Endodermal cell (in vitro differentiated cells): ENCODE measurements at regions not wholly inside any gene's neighbourhood (a gene's known extent, or its start where the extent isn't known, plus 50 kb on each side); places are given as distances from the start of the nearest gene placed in this dataset.

Experiments used
- DNase-seq: peaks from one replicate; pipeline ENCODE4 v3.0.0-alpha.2; 2017
- H3K27ac ChIP-seq: 2 replicates; pipeline ENCODE4 v1.5.1; 2013; ENCODE audit warnings: mild to moderate bottlenecking, low read depth, low read length, moderate library complexity
- H3K27me3 ChIP-seq: 2 replicates; pipeline ENCODE4 v1.6.1; 2013; ENCODE audit warnings: mild to moderate bottlenecking, low read length, moderate library complexity; ENCODE audit not compliant: insufficient read depth, control insufficient read depth, poor library complexity, severe bottlenecking
- H3K36me3 ChIP-seq: 2 replicates; pipeline ENCODE4 v1.7.0; 2013; ENCODE audit warnings: mild to moderate bottlenecking, low read length, moderate library complexity; ENCODE audit not compliant: control insufficient read depth, insufficient read depth
- H3K4me1 ChIP-seq: one replicate; pipeline ENCODE4 v1.7.0; 2013; ENCODE audit warnings: low read length; ENCODE audit not compliant: control insufficient read depth, insufficient read depth
- H3K4me3 ChIP-seq: 2 replicates; pipeline ENCODE4 v1.5.1; 2013; ENCODE audit warnings: mild to moderate bottlenecking, low read length, moderate library complexity
- H3K9ac ChIP-seq: 2 replicates; pipeline ENCODE4 v1.6.1; 2013; ENCODE audit warnings: mild to moderate bottlenecking, low read length, moderate library complexity; ENCODE audit not compliant: poor library complexity, severe bottlenecking; ENCODE audit errors: extremely low read depth
- H3K9me3 ChIP-seq: 2 replicates; pipeline ENCODE4 v1.6.1; 2013; ENCODE audit warnings: mild to moderate bottlenecking, low read length, moderate library complexity; ENCODE audit not compliant: control insufficient read depth
- H3K27ac Mint-ChIP-seq: 2 replicates; pipeline ENCODE4 v1.8.0; 2020; ENCODE audit warnings: mixed read lengths
- H3K27me3 Mint-ChIP-seq: 2 replicates; pipeline ENCODE4 v1.8.0; 2021; ENCODE audit warnings: mild to moderate bottlenecking, mixed read lengths; ENCODE audit not compliant: insufficient read depth
- H3K36me3 Mint-ChIP-seq: 2 replicates; pipeline ENCODE4 v1.8.0; 2020; ENCODE audit warnings: low read depth, mixed read lengths
- H3K4me1 Mint-ChIP-seq: 2 replicates; pipeline ENCODE4 v1.8.0; 2020; ENCODE audit warnings: mixed read lengths
- H3K4me3 Mint-ChIP-seq: 2 replicates; pipeline ENCODE4 v1.8.0; 2020; ENCODE audit warnings: mild to moderate bottlenecking, moderate library complexity, mixed read lengths
- H3K9me3 Mint-ChIP-seq: 2 replicates; pipeline ENCODE4 v1.8.0; 2020; ENCODE audit warnings: mild to moderate bottlenecking, mixed read lengths
- WGBS, 2 experiments: methylation state at CpG; one replicate each; pipeline versions ENCODE4 v1.1.5 to v1.1.7; 2013; ENCODE audit warnings: missing lambda C conversion rate in 2 of 2, mixed read lengths in 1 of 2; ENCODE audit not compliant: insufficient coverage in 1 of 2, insufficient read length in 1 of 2; 5-methylcytosine and 5-hydroxymethylcytosine counted together
- TF ChIP-seq, protein P1 (sequence below): fragments of 200-600 bp; sonication (generic); conservative IDR thresholded peaks from 2 replicates; pipeline ENCODE4 v1.5.0; 2021; ENCODE audit warnings: antibody characterized with exemption, mild to moderate bottlenecking

DNA sequence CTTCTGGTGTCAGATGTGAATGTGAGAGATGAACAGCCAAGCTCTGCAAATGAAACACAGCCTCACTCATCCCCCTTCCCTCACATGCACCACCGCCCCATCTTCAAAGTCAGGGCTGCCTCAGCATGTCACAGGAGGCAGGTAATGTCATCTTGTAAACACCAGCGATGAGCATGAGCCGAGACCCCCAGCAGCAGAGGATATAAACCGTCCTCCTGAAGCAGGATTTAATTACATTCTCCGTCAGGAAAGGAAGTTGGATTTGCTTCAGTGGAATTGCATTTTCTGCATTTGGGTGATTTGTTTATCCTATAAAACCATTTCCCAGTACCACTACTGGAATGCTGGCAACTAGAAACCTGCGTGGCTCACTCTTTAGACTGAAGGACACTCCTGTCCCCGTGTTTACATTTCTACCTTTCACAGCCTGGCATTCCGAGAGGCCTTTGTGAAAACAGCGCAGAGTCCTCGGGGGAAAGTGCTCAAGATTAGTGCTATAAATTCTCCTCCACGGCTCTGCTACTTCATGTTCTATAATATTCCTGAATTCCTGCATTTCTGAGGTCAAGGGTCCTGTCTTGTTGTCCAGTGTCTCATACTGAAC, 619.2 kb downstream of the IRS1 start:
- Histone ChIP-seq H3K36me3 (no peaks in the 10 kb centered on the region), H3K9ac (no peak overlapping the region), H3K9me3 (no peaks in the 10 kb centered on the region), H3K27me3 (no peaks in the 10 kb centered on the region), H3K27ac (no peak overlapping the region), H3K4me1 (no peaks in the 10 kb centered on the region), H3K4me3 (no peak overlapping the region)
- Mint-ChIP-seq H3K4me3 (no peak overlapping the region), H3K27ac (no peak overlapping the region), H3K4me1 (peaks cover 16% of the 10 kb centered on the region), H3K27me3 (no peaks in the 10 kb centered on the region), H3K36me3 (no peaks in the 10 kb centered on the region), H3K9me3 (no peaks in the 10 kb centered on the region)
- DNase-seq: no peak
- TF ChIP-seq, protein P1, sequence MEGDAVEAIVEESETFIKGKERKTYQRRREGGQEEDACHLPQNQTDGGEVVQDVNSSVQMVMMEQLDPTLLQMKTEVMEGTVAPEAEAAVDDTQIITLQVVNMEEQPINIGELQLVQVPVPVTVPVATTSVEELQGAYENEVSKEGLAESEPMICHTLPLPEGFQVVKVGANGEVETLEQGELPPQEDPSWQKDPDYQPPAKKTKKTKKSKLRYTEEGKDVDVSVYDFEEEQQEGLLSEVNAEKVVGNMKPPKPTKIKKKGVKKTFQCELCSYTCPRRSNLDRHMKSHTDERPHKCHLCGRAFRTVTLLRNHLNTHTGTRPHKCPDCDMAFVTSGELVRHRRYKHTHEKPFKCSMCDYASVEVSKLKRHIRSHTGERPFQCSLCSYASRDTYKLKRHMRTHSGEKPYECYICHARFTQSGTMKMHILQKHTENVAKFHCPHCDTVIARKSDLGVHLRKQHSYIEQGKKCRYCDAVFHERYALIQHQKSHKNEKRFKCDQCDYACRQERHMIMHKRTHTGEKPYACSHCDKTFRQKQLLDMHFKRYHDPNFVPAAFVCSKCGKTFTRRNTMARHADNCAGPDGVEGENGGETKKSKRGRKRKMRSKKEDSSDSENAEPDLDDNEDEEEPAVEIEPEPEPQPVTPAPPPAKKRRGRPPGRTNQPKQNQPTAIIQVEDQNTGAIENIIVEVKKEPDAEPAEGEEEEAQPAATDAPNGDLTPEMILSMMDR: no peak
- 89% methylated on average over 9 to 11 of the region's 11 CpGs for whole genome bisulfite sequencing, 2 experiments

DNA sequence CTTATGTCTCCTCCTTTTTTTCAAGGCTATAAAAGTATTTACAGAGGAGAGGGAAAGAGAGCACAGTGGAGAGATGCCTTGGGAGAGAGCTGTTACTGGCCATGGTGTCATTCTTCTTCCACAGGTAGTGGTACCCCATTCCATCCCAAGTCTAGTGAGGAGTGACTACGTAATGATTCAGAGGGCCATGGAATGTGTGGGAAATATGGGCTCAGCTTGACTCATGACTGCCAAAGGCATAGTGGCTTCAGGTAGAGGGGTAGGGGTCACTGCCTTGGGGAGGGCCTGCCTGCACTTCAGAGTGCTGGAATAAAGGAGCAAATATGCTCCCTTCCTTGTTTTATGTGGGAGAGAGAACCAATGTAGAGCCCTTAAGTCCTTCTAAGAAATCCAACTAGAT, 620.6 kb downstream of the IRS1 start:
- H3K27me3 ChIP-seq: no peaks in the 10 kb centered on the region
- Mint-ChIP-seq H3K36me3 (no peaks in the 10 kb centered on the region), H3K9me3 (no peaks in the 10 kb centered on the region), H3K4me3 (no peak overlapping the region), H3K27ac (no peak overlapping the region), H3K4me1 (peaks cover 16% of the 10 kb centered on the region), H3K27me3 (no peaks in the 10 kb centered on the region)
- H3K36me3 ChIP-seq: no peaks in the 10 kb centered on the region
- no peak for DNase-seq
- TF ChIP-seq, protein P1: no peak
- no peaks in the 10 kb centered on the region for H3K4me1 ChIP-seq
- H3K9me3 ChIP-seq: no peaks in the 10 kb centered on the region
- no peak overlapping the region for H3K27ac ChIP-seq
- WGBS, 2 experiments: 92 to 100% methylated on average over 1 of the region's 1 CpG
- H3K4me3 ChIP-seq: no peak overlapping the region
- no peak overlapping the region for H3K9ac ChIP-seq

GRCh38 chr2:226176283-226176984, 623.2 kb downstream of the IRS1 start:
- Mint-ChIP-seq H3K9me3 (no peaks in the 10 kb centered on the region), H3K27ac (no peak overlapping the region), H3K4me3 (no peak overlapping the region), H3K4me1 (peaks cover 22% of the 10 kb centered on the region), H3K27me3 (no peaks in the 10 kb centered on the region), H3K36me3 (no peaks in the 10 kb centered on the region)
- no peaks in the 10 kb centered on the region for H3K36me3 ChIP-seq
- 85 to 86% methylated on average over 2 to 3 of the region's 3 CpGs for WGBS, 2 experiments
- no peaks in the 10 kb centered on the region for H3K9me3 ChIP-seq
- no peaks in the 10 kb centered on the region for H3K27me3 ChIP-seq
- no peak overlapping the region for H3K4me3 ChIP-seq
- H3K9ac ChIP-seq: no peak overlapping the region
- TF ChIP-seq, protein P1: no peak
- H3K27ac ChIP-seq: no peak overlapping the region
- H3K4me1 ChIP-seq: no peaks in the 10 kb centered on the region
- DNase-seq: no peak
